ENCODE measurements at regions not wholly inside any gene's neighbourhood (a gene's known extent, or its start where the extent isn't known, plus 50 kb on each side); places are given as distances from the start of the nearest gene placed in this dataset.

- no peak for TF ChIP-seq CTCF (IDR thresholded peaks at IDR 0.05; ENCODE audit: low read length)
- no peak for TF ChIP-seq EZH2 (IDR thresholded peaks at IDR 0.05; ENCODE audit: borderline replicate concordance, low read length)
Observed at GRCh38 chr3:182620723-182621434, 172.4 kb upstream of the ATP11B start.

All from OCI-LY1 (cell line).